ENCODE measurements at regions not wholly inside any gene's neighbourhood (a gene's known extent, or its start where the extent isn't known, plus 50 kb on each side); places are given as distances from the start of the nearest gene placed in this dataset.

DNA sequence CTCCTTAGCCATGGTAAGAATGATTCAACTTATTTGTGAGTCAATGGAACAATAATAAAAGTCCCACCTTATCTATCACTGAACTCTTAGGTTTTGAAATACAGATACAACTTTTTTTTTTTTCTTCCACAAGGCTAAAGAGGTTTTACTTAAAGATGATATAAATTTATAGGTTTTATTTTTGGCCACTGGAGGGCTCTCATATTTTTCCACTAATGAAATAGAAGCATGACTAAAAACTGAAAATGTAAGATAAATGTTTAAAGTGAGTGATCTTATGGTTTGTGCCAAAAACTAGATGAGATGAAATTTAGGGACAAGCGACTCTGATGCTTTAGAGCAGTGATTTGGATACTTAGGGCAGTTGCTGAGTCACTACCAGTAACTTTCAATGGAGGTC, 499.0 kb downstream of the NUF2 start:
- TF ChIP-seq ZNF426 (tag by site-specific recombination; IDR thresholded peaks at IDR 0.05) (no peak), ZIC2 (tag by site-specific recombination; IDR thresholded peaks at IDR 0.05) (no peak), KLF16 (tag by site-specific recombination; IDR thresholded peaks at IDR 0.05) (no peak), ZNF311 (tag by site-specific recombination; IDR thresholded peaks at IDR 0.05; ENCODE audit: borderline replicate concordance) (no peak), ZNF350 (tag by site-specific recombination; IDR thresholded peaks at IDR 0.05) (no peak)
- TF ChIP-seq, protein P1, sequence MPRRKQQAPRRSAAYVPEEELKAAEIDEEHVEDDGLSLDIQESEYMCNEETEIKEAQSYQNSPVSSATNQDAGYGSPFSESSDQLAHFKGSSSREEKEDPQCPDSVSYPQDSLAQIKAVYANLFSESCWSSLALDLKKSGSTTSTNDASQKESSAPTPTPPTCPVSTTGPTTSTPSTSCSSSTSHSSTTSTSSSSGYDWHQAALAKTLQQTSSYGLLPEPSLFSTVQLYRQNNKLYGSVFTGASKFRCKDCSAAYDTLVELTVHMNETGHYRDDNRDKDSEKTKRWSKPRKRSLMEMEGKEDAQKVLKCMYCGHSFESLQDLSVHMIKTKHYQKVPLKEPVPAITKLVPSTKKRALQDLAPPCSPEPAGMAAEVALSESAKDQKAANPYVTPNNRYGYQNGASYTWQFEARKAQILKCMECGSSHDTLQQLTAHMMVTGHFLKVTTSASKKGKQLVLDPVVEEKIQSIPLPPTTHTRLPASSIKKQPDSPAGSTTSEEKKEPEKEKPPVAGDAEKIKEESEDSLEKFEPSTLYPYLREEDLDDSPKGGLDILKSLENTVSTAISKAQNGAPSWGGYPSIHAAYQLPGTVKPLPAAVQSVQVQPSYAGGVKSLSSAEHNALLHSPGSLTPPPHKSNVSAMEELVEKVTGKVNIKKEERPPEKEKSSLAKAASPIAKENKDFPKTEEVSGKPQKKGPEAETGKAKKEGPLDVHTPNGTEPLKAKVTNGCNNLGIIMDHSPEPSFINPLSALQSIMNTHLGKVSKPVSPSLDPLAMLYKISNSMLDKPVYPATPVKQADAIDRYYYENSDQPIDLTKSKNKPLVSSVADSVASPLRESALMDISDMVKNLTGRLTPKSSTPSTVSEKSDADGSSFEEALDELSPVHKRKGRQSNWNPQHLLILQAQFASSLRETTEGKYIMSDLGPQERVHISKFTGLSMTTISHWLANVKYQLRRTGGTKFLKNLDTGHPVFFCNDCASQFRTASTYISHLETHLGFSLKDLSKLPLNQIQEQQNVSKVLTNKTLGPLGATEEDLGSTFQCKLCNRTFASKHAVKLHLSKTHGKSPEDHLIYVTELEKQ (tag by site-specific recombination; IDR thresholded peaks at IDR 0.05; ENCODE audit: borderline replicate concordance) = no peak
- TF ChIP-seq, protein P2, sequence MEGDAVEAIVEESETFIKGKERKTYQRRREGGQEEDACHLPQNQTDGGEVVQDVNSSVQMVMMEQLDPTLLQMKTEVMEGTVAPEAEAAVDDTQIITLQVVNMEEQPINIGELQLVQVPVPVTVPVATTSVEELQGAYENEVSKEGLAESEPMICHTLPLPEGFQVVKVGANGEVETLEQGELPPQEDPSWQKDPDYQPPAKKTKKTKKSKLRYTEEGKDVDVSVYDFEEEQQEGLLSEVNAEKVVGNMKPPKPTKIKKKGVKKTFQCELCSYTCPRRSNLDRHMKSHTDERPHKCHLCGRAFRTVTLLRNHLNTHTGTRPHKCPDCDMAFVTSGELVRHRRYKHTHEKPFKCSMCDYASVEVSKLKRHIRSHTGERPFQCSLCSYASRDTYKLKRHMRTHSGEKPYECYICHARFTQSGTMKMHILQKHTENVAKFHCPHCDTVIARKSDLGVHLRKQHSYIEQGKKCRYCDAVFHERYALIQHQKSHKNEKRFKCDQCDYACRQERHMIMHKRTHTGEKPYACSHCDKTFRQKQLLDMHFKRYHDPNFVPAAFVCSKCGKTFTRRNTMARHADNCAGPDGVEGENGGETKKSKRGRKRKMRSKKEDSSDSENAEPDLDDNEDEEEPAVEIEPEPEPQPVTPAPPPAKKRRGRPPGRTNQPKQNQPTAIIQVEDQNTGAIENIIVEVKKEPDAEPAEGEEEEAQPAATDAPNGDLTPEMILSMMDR (tag by site-specific recombination; IDR thresholded peaks at IDR 0.05) = no peak

Data from HEK293 (cell line).